Karpas-422 (cell line): ENCODE measurements at regions not wholly inside any gene's neighbourhood (a gene's known extent, or its start where the extent isn't known, plus 50 kb on each side); places are given as distances from the start of the nearest gene placed in this dataset.

Experiments used
- DNase-seq: peaks from one replicate; pipeline ENCODE4 v3.0.0-alpha.2; 2015
- H2AFZ ChIP-seq: fragments of 200-600 bp; sonication (generic); 2 replicates; pipeline ENCODE4 v1.6.1; 2014; ENCODE audit warnings: antibody characterized with exemption, low read length, mixed read lengths
- H3K27ac ChIP-seq: fragments of 200-600 bp; sonication (generic); 2 replicates; pipeline ENCODE4 v1.5.1; 2014; ENCODE audit warnings: mild to moderate bottlenecking, low read length, moderate library complexity
- H3K27me3 ChIP-seq: fragments of 200-600 bp; sonication (generic); 2 replicates; pipeline ENCODE4 v1.6.1; 2014; ENCODE audit warnings: low read length, mixed read lengths
- H3K36me3 ChIP-seq: fragments of 200-600 bp; sonication (generic); 2 replicates; pipeline ENCODE4 v1.6.1; 2014; ENCODE audit warnings: low read length, mixed read lengths; ENCODE audit not compliant: insufficient read depth
- H3K4me1 ChIP-seq: fragments of 200-600 bp; sonication (generic); 2 replicates; pipeline ENCODE4 v1.6.1; 2014; ENCODE audit warnings: mild to moderate bottlenecking, low read length, mixed read lengths
- H3K4me2 ChIP-seq: fragments of 200-600 bp; sonication (generic); 2 replicates; pipeline ENCODE4 v1.6.1; 2014; ENCODE audit warnings: low read length, low read depth, mild to moderate bottlenecking; ENCODE audit not compliant: poor library complexity, severe bottlenecking
- H3K4me3 ChIP-seq: fragments of 200-600 bp; sonication (generic); 2 replicates; pipeline ENCODE4 v1.5.1; 2014; ENCODE audit warnings: mild to moderate bottlenecking, antibody characterized with exemption, low read length, mixed read lengths
- H3K79me2 ChIP-seq: fragments of 200-600 bp; sonication (generic); 2 replicates; pipeline ENCODE4 v1.6.1; 2014; ENCODE audit warnings: mild to moderate bottlenecking, low read length, mixed read lengths
- H3K9ac ChIP-seq: fragments of 200-600 bp; sonication (generic); 2 replicates; pipeline ENCODE4 v1.6.0; 2014; ENCODE audit warnings: low read length
- H3K9me2 ChIP-seq: fragments of 200-600 bp; sonication (generic), shearing (Covaris generic); replicated peaks from 2 replicates; pipeline ENCODE4 v1.6.0; 2014; ENCODE audit warnings: mild to moderate bottlenecking, low read length, moderate library complexity; ENCODE audit not compliant: insufficient read depth
- H3K9me3 ChIP-seq: fragments of 300-700, 200-600 bp; sonication (generic); 2 replicates; pipeline ENCODE4 v1.6.1; 2014; ENCODE audit warnings: low read length, mixed read lengths
- H4K20me1 ChIP-seq: fragments of 200-600 bp; sonication (generic); 2 replicates; pipeline ENCODE4 v1.6.1; 2014; ENCODE audit warnings: mild to moderate bottlenecking, antibody characterized with exemption, low read length, low read depth; ENCODE audit not compliant: insufficient read depth

DNA sequence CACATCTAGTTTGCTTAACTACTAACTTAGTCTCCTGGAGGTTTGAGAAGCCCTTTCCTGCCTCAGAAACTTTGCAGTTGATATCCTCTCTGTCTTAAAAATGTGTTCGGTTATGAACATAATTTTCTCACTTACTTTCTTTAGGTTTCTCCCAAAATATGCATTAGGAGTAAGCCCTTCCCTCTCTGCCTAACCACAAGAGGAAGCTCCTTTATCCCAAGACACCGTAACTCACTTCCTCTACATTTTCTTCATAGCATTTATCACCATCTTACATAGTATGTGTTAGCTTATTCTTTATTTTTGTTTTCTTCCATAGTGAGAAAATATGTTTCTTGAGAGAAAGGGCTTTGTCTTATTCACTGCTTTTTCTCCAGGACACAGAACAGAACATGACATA lies 952.5 kb upstream of the ATXN8OS start:
- DNase-seq = no peak
- Histone ChIP-seq H3K9me2 (no peaks in the 10 kb centered on the region), H3K4me1 (no peaks in the 10 kb centered on the region), H3K4me3 (no peak overlapping the region), H2AFZ (peak overlapping the region; percentile 95), H3K79me2 (no peaks in the 10 kb centered on the region), H3K36me3 (no peaks in the 10 kb centered on the region), H3K9ac (no peak overlapping the region), H3K9me3 (no peaks in the 10 kb centered on the region), H3K4me2 (no peak overlapping the region), H3K27me3 (no peaks in the 10 kb centered on the region), H3K27ac (no peak overlapping the region), H4K20me1 (no peaks in the 10 kb centered on the region)

GRCh38 chr13:69142101-69142500 lies 965.5 kb upstream of the ATXN8OS start:
- no peaks in the 10 kb centered on the region for H3K9me2 ChIP-seq
- H3K4me3 ChIP-seq = no peak overlapping the region
- no peaks in the 10 kb centered on the region for H3K27me3 ChIP-seq
- H2AFZ ChIP-seq = peak overlapping the region; percentile 91
- 0 out of 2 replicates have a peak, but pooled peaks cover 3% of the 10 kb centered on the region for H3K9me3 ChIP-seq
- H3K79me2 ChIP-seq = no peaks in the 10 kb centered on the region
- no peak overlapping the region for H3K27ac ChIP-seq
- H3K4me2 ChIP-seq = no peak overlapping the region
- no peaks in the 10 kb centered on the region for H4K20me1 ChIP-seq
- H3K36me3 ChIP-seq = no peaks in the 10 kb centered on the region
- DNase-seq = no peak
- no peaks in the 10 kb centered on the region for H3K4me1 ChIP-seq
- H3K9ac ChIP-seq = no peak overlapping the region

GRCh38 chr13:69124996-69125395 lies 982.6 kb upstream of the ATXN8OS start:
- no peak overlapping the region for H3K4me3 ChIP-seq
- H3K4me1 ChIP-seq = no peaks in the 10 kb centered on the region; the same call in 1 of the 2 replicates
- H4K20me1 ChIP-seq = no peaks in the 10 kb centered on the region
- no peak overlapping the region for H3K27ac ChIP-seq
- DNase-seq = no peak
- no peak overlapping the region for H3K4me2 ChIP-seq
- H3K9ac ChIP-seq = no peak overlapping the region
- H3K79me2 ChIP-seq = no peaks in the 10 kb centered on the region
- H3K9me3 ChIP-seq = 0 out of 2 replicates have a peak, but pooled peaks cover 5% of the 10 kb centered on the region
- H3K27me3 ChIP-seq = no peaks in the 10 kb centered on the region
- 0 out of 2 replicates have a peak, but pooled peaks cover 5% of the 10 kb centered on the region for H3K36me3 ChIP-seq
- H3K9me2 ChIP-seq = no peaks in the 10 kb centered on the region
- H2AFZ ChIP-seq = peak overlapping the region; percentile 67; the same call in 1 of the 2 replicates

- Histone ChIP-seq H3K4me1 (no peaks in the 10 kb centered on the region), H2AFZ (no peak overlapping the region), H3K9me3 (peaks cover 28% of the 10 kb centered on the region), H3K27me3 (no peaks in the 10 kb centered on the region), H3K4me2 (no peak overlapping the region), H4K20me1 (no peaks in the 10 kb centered on the region), H3K9me2 (no peaks in the 10 kb centered on the region), H3K27ac (no peak overlapping the region), H3K4me3 (no peak overlapping the region), H3K79me2 (no peaks in the 10 kb centered on the region), H3K36me3 (peaks cover 9% of the 10 kb centered on the region; the same call in 1 of the 2 replicates), H3K9ac (no peak overlapping the region)
- DNase-seq = no peak
Measured at GRCh38 chr13:69109891-69110525, 997.6 kb upstream of the ATXN8OS start.

GRCh38 chr13:69108486-69108885 lies 999.1 kb upstream of the ATXN8OS start:
- Histone ChIP-seq H3K4me2 (no peak overlapping the region), H2AFZ (no peak overlapping the region), H3K9me2 (no peaks in the 10 kb centered on the region), H3K27ac (no peak overlapping the region), H3K79me2 (no peaks in the 10 kb centered on the region), H3K4me1 (no peaks in the 10 kb centered on the region), H4K20me1 (no peaks in the 10 kb centered on the region), H3K4me3 (no peak overlapping the region), H3K9ac (no peak overlapping the region), H3K9me3 (peaks cover 33% of the 10 kb centered on the region), H3K27me3 (no peaks in the 10 kb centered on the region), H3K36me3 (peaks cover 9% of the 10 kb centered on the region; the same call in 1 of the 2 replicates)
- no peak for DNase-seq

DNA sequence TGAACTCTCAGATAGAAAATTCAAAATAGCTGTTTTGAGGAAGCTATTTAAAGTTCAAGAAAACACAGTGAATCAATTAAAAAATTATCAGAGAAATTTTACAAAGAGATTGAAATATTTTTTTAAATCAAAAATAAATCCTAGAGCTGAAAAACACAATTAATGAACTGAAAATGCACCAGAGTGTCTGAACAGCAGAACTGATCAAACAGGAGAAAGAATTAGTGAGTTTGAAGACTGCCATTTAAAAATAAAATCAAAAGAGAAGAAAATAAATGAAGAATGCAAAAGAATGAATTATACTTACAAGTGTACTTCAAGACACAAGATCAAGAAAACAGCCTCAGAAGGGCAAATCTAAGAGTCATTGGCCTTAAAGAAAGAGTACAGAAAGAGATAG lies 1000.2 kb upstream of the ATXN8OS start:
- DNase-seq = no peak
- H3K9me3 ChIP-seq = peaks cover 33% of the 10 kb centered on the region
- no peak overlapping the region for H3K4me2 ChIP-seq
- no peak overlapping the region for H3K9ac ChIP-seq
- H3K4me3 ChIP-seq = no peak overlapping the region
- H3K36me3 ChIP-seq = peaks cover 9% of the 10 kb centered on the region; the same call in 1 of the 2 replicates
- no peaks in the 10 kb centered on the region for H3K79me2 ChIP-seq
- no peak overlapping the region for H3K27ac ChIP-seq
- H3K4me1 ChIP-seq = no peaks in the 10 kb centered on the region
- no peak overlapping the region for H2AFZ ChIP-seq
- H3K27me3 ChIP-seq = no peaks in the 10 kb centered on the region
- H3K9me2 ChIP-seq = no peaks in the 10 kb centered on the region
- H4K20me1 ChIP-seq = no peaks in the 10 kb centered on the region

DNA sequence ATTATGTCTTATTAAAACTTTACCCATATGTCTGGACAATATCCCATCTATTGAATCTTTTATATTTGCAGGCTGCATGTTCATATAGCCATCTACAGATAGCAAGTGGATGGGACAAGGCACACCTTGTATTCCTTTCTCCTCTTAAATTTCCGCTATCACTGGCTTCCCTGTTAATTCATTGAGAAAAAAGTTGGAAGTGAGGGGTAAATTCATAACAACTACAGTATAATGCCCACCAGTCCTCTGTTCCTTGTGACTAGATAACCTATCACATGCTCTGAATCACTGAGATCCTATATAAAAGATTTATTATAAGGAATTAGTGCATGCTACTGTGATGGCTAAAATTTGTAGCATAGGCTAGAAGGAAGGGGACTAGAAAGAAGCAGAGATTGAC lies 1005.8 kb upstream of the ATXN8OS start:
- Histone ChIP-seq H2AFZ (peak overlapping the region; percentile 55; the same call in 1 of the 2 replicates), H3K4me3 (no peak overlapping the region), H3K27ac (no peak overlapping the region), H3K36me3 (no peaks in the 10 kb centered on the region), H3K9me3 (peaks cover 5% of the 10 kb centered on the region), H4K20me1 (no peaks in the 10 kb centered on the region), H3K4me2 (no peak overlapping the region), H3K9ac (no peak overlapping the region), H3K9me2 (no peaks in the 10 kb centered on the region), H3K27me3 (no peaks in the 10 kb centered on the region), H3K79me2 (no peaks in the 10 kb centered on the region), H3K4me1 (no peaks in the 10 kb centered on the region)
- no peak for DNase-seq

GRCh38 chr13:69094485-69094884 lies 1013.1 kb upstream of the ATXN8OS start:
- peak overlapping the region; percentile 79; the same call in 1 of the 2 replicates for H2AFZ ChIP-seq
- H3K27ac ChIP-seq = no peak overlapping the region
- no peaks in the 10 kb centered on the region for H3K36me3 ChIP-seq
- H3K27me3 ChIP-seq = no peaks in the 10 kb centered on the region
- no peak overlapping the region for H3K4me3 ChIP-seq
- no peaks in the 10 kb centered on the region for H3K9me2 ChIP-seq
- no peak for DNase-seq
- no peaks in the 10 kb centered on the region for H4K20me1 ChIP-seq
- H3K4me2 ChIP-seq = no peak overlapping the region
- no peaks in the 10 kb centered on the region for H3K9me3 ChIP-seq
- no peaks in the 10 kb centered on the region for H3K79me2 ChIP-seq
- H3K9ac ChIP-seq = no peak overlapping the region
- H3K4me1 ChIP-seq = no peaks in the 10 kb centered on the region
